ENCODE measurements at regions not wholly inside any gene's neighbourhood (a gene's known extent, or its start where the extent isn't known, plus 50 kb on each side); places are given as distances from the start of the nearest gene placed in this dataset.
"Not testable (repeated sequence)": the region's sequence is repeated elsewhere in the genome, so short reads cannot be mapped to it uniquely, and the experiment has no call there.

DNA sequence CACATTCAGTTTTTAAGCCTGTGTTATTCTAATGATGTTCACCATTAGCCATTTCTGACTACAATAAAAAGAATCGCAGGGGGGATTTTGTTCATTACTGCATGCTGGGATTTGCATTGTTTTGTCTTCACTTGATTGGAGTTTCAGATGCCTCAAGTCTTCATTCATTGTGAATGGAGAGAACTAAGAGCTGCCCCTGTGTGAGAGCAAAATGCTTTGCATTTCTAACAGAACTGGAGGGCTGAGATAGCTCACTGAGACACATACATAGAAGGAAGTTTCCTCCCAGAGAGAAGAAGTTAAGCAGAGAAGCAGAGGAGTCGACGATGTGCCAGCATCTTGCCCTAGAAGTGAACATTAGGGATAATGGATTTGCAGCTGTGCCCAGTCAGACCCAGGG, 113.5 kb upstream of the GATB start:
- no peak for DNase-seq

DNA sequence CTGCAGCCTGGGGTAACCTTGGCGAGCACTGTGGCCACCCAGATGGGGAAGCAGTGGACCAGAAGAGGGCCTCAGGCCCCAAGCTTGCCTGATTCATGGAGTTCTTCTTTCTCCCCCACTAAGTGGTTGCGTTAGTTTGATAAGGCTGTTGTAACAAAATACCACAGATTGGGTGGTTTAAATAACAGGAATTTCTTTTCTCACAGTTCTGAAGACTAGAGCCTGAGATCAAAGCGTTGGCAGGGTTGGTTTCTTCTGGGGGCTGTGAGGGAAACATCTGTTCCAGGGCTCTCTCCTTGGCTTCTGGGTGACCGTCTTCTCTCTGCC, 105.7 kb upstream of the GATB start:
- DNase-seq, result no peak

GRCh38 chr4:151865744-151866591, 105.2 kb upstream of the GATB start:
- DNase-seq, result no peak

GRCh38 chr4:151865312-151865711, 104.5 kb upstream of the GATB start:
- DNase-seq, result no peak

GRCh38 chr4:151864068-151864467, 103.3 kb upstream of the GATB start:
- no peak for DNase-seq

GRCh38 chr4:151862766-151863165, 102.0 kb upstream of the GATB start:
- DNase-seq, result no peak

GRCh38 chr4:151860561-151861093, 99.8 kb upstream of the GATB start:
- DNase-seq, result no peak

- DNase-seq, result no peak
Observed at GRCh38 chr4:151859641-151860040, 98.8 kb upstream of the GATB start.

GRCh38 chr4:151858356-151858755, 97.5 kb upstream of the GATB start:
- DNase-seq, result no peak

DNA sequence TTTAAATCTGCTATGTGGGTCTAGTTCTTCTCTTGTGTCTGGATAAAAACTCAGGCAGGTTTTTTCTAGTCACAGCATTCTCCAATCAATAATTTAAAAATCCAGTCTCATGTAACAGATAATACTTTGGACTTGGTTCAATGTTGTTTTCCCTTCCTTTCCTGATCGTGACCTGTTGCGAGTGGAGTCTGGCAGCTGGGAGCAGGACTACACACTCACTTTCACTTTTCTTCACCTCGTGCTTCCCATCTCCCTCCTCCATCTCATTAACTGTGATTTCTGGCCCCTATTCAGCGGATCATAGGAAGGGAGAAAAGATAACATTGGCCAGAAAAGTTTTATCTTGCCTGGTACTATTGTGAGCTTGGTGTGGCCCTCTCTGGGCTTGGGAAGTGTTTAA, 96.6 kb upstream of the GATB start:
- DNase-seq, result no peak

- no peak for DNase-seq
Observed at GRCh38 chr4:151855747-151856146, 94.9 kb upstream of the GATB start.

- no peak for DNase-seq
Observed at GRCh38 chr4:151854731-151855130, 93.9 kb upstream of the GATB start.

GRCh38 chr4:151853034-151853433, 92.2 kb upstream of the GATB start:
- no peak for DNase-seq

DNA sequence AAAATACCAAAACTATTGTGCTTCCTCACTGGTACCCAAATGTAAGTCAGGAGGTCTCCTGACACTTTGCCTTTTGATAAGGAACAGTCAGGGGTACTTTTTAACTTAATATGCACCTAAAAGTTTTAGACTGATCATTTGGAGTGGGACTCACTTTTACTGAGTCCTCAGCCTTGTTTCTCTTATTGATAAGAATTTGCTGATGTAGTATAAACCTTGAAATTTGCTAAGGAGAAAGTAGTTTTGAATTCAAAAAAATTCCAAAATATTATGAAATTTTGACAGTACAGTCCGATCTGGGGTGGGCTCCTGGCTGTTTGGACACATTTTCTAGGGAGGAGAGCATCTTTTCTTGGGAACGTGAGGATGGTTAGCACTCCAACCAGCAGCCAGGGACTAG, 91.4 kb upstream of the GATB start:
- DNase-seq, result no peak

GRCh38 chr4:151851354-151851753, 90.5 kb upstream of the GATB start:
- DNase-seq, result no peak

- no peak for DNase-seq
Observed at GRCh38 chr4:151850791-151851213, 90.0 kb upstream of the GATB start.

DNA sequence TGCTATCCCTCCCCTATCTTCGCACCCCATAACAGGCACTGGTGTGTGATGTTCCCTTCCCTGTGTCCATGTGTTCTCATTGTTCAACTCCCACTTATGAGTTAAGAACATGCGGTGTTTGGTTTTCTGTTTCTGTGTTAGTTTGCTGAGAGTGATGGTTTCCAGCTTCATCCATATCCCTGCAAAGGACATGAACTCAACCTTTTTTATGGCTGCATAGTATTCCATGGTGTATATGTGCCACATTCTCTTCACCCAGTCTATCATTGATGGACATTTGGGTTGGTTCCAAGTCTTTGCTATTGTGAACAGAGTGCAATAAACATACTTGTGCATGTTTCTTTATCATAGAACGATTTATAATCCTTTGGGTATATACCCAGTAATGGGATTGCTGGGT, 84.7 kb upstream of the GATB start:
- DNase-seq, result not testable (repeated sequence)

GRCh38 chr4:151842430-151843079, 81.7 kb upstream of the GATB start:
- no peak for DNase-seq

DNA sequence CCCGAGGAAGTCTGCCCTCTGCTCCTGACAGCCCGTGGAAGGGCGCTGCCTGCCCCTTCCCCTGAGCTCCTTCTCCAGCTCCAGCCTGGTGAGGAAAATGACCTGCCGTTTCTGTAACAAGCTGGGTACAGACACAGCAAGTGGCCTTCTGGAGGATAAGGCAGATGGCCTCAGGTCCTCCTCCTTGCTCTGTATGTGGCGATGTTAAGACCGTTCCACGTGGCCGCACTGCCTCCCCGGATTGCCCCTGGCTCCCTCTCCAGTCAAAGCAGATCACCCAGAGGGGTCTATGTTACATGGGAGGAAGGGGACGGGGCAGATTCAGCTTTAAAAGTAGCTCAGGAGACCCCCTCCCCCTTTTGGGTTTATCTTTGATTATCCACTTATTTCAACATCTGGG, 80.3 kb upstream of the GATB start:
- DNase-seq, result no peak

DNA sequence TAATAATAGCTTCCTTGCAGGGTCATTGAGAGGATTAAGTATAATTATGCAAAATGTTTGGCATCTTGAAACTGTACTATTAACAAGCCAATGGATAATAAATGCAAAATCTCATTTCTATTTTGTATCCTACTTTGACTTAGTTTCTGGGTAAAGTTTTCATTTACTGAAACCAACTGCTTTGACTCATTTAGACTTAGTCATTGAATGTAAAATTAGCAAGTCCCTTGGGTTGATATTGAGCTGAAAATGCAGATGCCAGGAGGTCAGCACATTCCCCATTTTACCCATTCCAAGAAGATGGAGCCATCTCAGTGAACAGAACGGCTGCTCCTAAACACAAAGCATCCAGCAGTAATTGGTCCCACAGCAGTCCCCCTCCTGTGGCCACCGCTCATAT, 74.7 kb upstream of the GATB start:
- no peak for DNase-seq

DNA sequence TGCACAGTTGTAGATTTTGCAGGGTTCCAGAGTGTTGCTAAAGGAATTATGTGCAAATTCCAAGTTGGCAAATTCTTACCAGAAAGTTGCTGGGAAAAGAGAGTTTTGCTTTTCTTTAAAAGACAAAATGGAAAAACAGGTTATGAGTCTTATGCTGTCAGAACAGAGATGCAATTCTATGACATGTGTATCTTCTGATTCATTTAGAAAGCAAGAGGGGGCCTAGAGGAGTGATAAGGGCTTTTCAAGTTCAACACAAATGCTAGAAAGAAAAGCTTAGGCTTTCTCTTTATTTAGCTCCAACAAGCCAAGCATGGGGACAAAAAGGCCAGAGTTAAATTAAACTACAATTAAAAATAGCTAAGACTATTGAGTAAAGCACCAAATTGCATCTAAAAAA, 72.4 kb upstream of the GATB start:
- no peak for DNase-seq

GRCh38 chr4:151831526-151831925, 70.7 kb upstream of the GATB start:
- DNase-seq, result no peak

- DNase-seq, result no peak
Observed at GRCh38 chr4:151830168-151830567, 69.4 kb upstream of the GATB start.

DNA sequence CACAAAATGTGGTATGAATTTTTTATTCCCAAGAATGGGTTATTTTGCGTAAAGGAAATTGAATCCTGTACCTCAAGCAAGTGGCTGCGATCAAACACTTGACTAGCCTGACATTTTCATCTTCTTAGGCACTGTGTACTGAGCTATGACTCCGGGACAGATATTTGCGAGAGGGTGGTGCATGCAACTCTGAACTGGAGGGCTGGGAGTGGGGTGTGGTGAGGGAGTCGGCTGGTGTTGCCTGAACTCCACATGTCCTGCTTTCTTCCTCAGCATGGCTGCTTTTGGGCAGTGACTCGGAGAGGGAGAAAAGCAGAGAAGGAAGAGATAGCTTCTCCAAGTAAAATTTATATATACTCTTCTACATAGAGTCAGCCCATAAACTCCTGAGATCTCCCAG, 68.5 kb upstream of the GATB start:
- no peak for DNase-seq

DNA sequence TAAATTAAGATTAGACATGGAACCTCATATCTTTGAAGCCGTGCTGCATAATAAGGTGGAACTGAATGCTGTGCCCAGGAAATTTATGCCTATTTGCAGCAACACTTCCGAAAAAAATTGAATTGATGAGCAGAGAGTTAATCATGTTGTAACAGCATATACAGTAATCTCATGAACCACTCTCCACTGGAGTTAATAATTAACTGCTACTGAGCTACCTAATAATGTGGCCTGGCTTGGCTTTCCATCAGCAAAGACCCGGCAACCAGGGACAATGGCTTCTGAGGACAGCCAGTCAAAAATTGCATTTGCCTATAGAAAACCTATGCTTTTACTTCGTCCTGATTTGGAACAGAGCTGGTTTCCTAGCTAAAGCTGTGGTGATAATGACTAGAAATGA, 63.8 kb upstream of the GATB start:
- no peak for DNase-seq

All from activated naive CD4-positive, alpha-beta T cell (primary cell).